ENCODE measurements at regions not wholly inside any gene's neighbourhood (a gene's known extent, or its start where the extent isn't known, plus 50 kb on each side); places are given as distances from the start of the nearest gene placed in this dataset.

DNA sequence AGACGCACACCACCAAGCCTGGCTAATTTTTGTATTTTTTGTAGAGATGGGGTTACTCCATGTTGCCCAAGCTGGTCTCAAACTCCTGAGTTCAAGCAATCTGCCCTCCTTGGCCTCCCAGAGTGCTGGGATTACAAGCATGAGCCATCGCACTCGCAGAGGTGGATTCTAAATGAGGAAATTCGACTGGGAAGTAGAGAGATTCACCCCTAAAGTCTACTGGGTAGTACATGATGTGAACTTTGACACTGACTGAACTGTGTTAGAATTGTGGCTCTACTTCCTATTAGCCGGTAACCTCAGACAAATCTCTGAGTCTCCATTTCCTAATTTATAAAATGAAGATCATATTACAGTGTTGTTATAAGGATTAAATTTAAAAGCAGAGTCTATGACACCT is 276.0 kb upstream of the NR5A2 start:
- TF ChIP-seq POLR2A (IDR thresholded peaks at IDR 0.05) (no peak), EP300 (IDR thresholded peaks at IDR 0.05) (no peak), POLR2AphosphoS5 (IDR thresholded peaks at IDR 0.05) (no peak)
- TF ChIP-seq, protein P1, sequence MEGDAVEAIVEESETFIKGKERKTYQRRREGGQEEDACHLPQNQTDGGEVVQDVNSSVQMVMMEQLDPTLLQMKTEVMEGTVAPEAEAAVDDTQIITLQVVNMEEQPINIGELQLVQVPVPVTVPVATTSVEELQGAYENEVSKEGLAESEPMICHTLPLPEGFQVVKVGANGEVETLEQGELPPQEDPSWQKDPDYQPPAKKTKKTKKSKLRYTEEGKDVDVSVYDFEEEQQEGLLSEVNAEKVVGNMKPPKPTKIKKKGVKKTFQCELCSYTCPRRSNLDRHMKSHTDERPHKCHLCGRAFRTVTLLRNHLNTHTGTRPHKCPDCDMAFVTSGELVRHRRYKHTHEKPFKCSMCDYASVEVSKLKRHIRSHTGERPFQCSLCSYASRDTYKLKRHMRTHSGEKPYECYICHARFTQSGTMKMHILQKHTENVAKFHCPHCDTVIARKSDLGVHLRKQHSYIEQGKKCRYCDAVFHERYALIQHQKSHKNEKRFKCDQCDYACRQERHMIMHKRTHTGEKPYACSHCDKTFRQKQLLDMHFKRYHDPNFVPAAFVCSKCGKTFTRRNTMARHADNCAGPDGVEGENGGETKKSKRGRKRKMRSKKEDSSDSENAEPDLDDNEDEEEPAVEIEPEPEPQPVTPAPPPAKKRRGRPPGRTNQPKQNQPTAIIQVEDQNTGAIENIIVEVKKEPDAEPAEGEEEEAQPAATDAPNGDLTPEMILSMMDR (IDR thresholded peaks at IDR 0.05): no peak

All from upper lobe of left lung (tissue), 4 donors.